ENCODE measurements at regions not wholly inside any gene's neighbourhood (a gene's known extent, or its start where the extent isn't known, plus 50 kb on each side); places are given as distances from the start of the nearest gene placed in this dataset.

DNA sequence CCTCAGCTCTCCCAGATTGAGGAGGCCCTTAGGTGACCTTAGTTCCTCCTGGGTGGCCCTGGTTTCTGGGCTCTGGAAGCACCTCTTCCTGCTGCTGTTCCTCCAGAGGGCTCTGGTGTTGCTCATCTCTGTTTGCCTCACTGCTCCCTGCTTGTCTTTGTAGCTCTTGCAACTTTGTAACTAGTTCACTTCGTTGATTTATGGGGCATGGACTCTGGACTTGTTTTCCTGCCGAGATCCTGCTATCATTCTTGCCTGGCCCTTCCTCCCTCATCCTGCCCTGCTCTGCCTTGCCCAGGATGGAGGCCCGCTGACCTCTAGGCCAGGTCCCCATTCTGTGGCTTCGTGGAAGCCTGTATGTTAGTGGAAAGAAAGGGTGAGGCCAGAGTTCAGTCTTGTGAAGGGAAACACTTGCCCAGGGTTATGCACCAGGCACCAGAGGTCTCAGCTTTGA, 169.3 kb downstream of the MACROH2A1 start (continued):
- no peak for TF ChIP-seq ZNF275 (CRISPR knock-in tag; IDR thresholded peaks at IDR 0.05; ENCODE audit: borderline replicate concordance)
- TF ChIP-seq, protein P1, sequence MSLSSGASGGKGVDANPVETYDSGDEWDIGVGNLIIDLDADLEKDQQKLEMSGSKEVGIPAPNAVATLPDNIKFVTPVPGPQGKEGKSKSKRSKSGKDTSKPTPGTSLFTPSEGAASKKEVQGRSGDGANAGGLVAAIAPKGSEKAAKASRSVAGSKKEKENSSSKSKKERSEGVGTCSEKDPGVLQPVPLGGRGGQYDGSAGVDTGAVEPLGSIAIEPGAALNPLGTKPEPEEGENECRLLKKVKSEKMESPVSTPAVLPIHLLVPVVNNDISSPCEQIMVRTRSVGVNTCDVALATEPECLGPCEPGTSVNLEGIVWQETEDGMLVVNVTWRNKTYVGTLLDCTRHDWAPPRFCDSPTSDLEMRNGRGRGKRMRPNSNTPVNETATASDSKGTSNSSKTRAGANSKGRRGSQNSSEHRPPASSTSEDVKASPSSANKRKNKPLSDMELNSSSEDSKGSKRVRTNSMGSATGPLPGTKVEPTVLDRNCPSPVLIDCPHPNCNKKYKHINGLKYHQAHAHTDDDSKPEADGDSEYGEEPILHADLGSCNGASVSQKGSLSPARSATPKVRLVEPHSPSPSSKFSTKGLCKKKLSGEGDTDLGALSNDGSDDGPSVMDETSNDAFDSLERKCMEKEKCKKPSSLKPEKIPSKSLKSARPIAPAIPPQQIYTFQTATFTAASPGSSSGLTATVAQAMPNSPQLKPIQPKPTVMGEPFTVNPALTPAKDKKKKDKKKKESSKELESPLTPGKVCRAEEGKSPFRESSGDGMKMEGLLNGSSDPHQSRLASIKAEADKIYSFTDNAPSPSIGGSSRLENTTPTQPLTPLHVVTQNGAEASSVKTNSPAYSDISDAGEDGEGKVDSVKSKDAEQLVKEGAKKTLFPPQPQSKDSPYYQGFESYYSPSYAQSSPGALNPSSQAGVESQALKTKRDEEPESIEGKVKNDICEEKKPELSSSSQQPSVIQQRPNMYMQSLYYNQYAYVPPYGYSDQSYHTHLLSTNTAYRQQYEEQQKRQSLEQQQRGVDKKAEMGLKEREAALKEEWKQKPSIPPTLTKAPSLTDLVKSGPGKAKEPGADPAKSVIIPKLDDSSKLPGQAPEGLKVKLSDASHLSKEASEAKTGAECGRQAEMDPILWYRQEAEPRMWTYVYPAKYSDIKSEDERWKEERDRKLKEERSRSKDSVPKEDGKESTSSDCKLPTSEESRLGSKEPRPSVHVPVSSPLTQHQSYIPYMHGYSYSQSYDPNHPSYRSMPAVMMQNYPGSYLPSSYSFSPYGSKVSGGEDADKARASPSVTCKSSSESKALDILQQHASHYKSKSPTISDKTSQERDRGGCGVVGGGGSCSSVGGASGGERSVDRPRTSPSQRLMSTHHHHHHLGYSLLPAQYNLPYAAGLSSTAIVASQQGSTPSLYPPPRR (CRISPR knock-in tag; IDR thresholded peaks at IDR 0.05; ENCODE audit: borderline replicate concordance), result no peak
- TF ChIP-seq GATAD2A (CRISPR knock-in tag; IDR thresholded peaks at IDR 0.05), result peak; percentile 73
- TF ChIP-seq ATF3 (CRISPR knock-in tag; IDR thresholded peaks at IDR 0.05), result no peak
- TF ChIP-seq NCOA5 (CRISPR knock-in tag; IDR thresholded peaks at IDR 0.05), result no peak
- TF ChIP-seq, protein P2, sequence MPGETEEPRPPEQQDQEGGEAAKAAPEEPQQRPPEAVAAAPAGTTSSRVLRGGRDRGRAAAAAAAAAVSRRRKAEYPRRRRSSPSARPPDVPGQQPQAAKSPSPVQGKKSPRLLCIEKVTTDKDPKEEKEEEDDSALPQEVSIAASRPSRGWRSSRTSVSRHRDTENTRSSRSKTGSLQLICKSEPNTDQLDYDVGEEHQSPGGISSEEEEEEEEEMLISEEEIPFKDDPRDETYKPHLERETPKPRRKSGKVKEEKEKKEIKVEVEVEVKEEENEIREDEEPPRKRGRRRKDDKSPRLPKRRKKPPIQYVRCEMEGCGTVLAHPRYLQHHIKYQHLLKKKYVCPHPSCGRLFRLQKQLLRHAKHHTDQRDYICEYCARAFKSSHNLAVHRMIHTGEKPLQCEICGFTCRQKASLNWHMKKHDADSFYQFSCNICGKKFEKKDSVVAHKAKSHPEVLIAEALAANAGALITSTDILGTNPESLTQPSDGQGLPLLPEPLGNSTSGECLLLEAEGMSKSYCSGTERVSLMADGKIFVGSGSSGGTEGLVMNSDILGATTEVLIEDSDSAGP (CRISPR knock-in tag; IDR thresholded peaks at IDR 0.05; ENCODE audit: borderline replicate concordance), result 0 out of 2 replicates have a peak, but pooled peaks have one; percentile 50
- no peak for TF ChIP-seq ZNF362 (CRISPR knock-in tag; IDR thresholded peaks at IDR 0.05; ENCODE audit: borderline replicate concordance)
- TF ChIP-seq HMG20B (CRISPR knock-in tag; conservative IDR thresholded peaks at IDR 0.05), result no peak
- no peak for TF ChIP-seq IRF2 (CRISPR knock-in tag; IDR thresholded peaks at IDR 0.05)
- no peak for TF ChIP-seq RARG (CRISPR knock-in tag; IDR thresholded peaks at IDR 0.05; ENCODE audit: low read depth)
- TF ChIP-seq ZMYM3 (CRISPR knock-in tag; IDR thresholded peaks at IDR 0.05), result peak; percentile 83
- no peak for TF ChIP-seq HCFC1 (IDR thresholded peaks at IDR 0.05; ENCODE audit: low read depth, low read length)
- TF ChIP-seq NCOR1 (IDR thresholded peaks at IDR 0.05; ENCODE audit: borderline replicate concordance, low read length), result peak; percentile 63; the same call in 1 of the 2 replicates
- TF ChIP-seq NCOA2 (CRISPR knock-in tag; IDR thresholded peaks at IDR 0.05), result peak; percentile 28; the same call in 1 of the 2 replicates
- TF ChIP-seq ZNF775 (CRISPR knock-in tag; IDR thresholded peaks at IDR 0.05; ENCODE audit: borderline replicate concordance), result no peak
- TF ChIP-seq POLR2AphosphoS5 (IDR thresholded peaks at IDR 0.05; ENCODE audit: low read depth, low read length), result no peak
- no peak for TF ChIP-seq ZNF501 (CRISPR knock-in tag; IDR thresholded peaks at IDR 0.05)
- TF ChIP-seq ZGPAT (CRISPR knock-in tag; IDR thresholded peaks at IDR 0.05), result peak; percentile 54

Measured in HepG2 (cell line).